ENCODE measurements at regions not wholly inside any gene's neighbourhood (a gene's known extent, or its start where the extent isn't known, plus 50 kb on each side); places are given as distances from the start of the nearest gene placed in this dataset.

GRCh38 chr3:161619351-161619750 lies 122.7 kb downstream of the OTOL1 start:
- TF ChIP-seq, protein P1, sequence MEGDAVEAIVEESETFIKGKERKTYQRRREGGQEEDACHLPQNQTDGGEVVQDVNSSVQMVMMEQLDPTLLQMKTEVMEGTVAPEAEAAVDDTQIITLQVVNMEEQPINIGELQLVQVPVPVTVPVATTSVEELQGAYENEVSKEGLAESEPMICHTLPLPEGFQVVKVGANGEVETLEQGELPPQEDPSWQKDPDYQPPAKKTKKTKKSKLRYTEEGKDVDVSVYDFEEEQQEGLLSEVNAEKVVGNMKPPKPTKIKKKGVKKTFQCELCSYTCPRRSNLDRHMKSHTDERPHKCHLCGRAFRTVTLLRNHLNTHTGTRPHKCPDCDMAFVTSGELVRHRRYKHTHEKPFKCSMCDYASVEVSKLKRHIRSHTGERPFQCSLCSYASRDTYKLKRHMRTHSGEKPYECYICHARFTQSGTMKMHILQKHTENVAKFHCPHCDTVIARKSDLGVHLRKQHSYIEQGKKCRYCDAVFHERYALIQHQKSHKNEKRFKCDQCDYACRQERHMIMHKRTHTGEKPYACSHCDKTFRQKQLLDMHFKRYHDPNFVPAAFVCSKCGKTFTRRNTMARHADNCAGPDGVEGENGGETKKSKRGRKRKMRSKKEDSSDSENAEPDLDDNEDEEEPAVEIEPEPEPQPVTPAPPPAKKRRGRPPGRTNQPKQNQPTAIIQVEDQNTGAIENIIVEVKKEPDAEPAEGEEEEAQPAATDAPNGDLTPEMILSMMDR (conservative IDR thresholded peaks at IDR 0.05; ENCODE audit: low read depth, low read length) = no peak
- no peak for TF ChIP-seq EZH2 (IDR thresholded peaks at IDR 0.05; ENCODE audit: low read length, unreplicated experiment)
- no peak for TF ChIP-seq EZH2phosphoT487 (IDR thresholded peaks at IDR 0.05; ENCODE audit: borderline replicate concordance, low read length)
